ENCODE measurements at regions not wholly inside any gene's neighbourhood (a gene's known extent, or its start where the extent isn't known, plus 50 kb on each side); places are given as distances from the start of the nearest gene placed in this dataset.

GRCh38 chr6:90803956-90804355 is 217.1 kb upstream of the MAP3K7 start:
- TF ChIP-seq, protein P1, sequence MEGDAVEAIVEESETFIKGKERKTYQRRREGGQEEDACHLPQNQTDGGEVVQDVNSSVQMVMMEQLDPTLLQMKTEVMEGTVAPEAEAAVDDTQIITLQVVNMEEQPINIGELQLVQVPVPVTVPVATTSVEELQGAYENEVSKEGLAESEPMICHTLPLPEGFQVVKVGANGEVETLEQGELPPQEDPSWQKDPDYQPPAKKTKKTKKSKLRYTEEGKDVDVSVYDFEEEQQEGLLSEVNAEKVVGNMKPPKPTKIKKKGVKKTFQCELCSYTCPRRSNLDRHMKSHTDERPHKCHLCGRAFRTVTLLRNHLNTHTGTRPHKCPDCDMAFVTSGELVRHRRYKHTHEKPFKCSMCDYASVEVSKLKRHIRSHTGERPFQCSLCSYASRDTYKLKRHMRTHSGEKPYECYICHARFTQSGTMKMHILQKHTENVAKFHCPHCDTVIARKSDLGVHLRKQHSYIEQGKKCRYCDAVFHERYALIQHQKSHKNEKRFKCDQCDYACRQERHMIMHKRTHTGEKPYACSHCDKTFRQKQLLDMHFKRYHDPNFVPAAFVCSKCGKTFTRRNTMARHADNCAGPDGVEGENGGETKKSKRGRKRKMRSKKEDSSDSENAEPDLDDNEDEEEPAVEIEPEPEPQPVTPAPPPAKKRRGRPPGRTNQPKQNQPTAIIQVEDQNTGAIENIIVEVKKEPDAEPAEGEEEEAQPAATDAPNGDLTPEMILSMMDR (IDR thresholded peaks at IDR 0.05; ENCODE audit: extremely low read depth, missing control alignments), result no peak
- DNase-seq (ENCODE audit: low spot score), result no peak

DNA sequence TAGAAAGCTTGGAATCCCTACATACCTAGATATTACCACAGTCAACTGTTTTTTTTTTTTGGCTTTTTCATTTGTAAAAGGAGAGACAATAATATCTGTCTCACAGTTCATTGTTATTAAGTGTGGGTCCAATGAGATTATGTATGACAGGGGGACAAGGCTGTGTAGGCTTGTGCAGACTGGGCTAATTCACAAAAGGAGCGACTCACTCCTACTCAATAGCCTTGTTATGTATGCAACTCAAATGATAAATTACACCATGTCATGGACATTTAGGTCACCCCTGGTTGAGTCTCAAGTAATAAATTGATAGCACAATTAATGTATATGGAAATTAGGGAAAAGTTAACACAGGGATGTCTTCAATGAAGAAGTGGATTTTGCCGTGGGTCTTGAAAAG is 208.2 kb upstream of the MAP3K7 start:
- no peak for DNase-seq (ENCODE audit: low spot score)
- TF ChIP-seq, protein P1 (IDR thresholded peaks at IDR 0.05; ENCODE audit: extremely low read depth, missing control alignments), result no peak

- TF ChIP-seq, protein P1 (IDR thresholded peaks at IDR 0.05; ENCODE audit: extremely low read depth, missing control alignments), result no peak
- no peak for DNase-seq (ENCODE audit: low spot score)
These were observed 206.9 kb upstream of the MAP3K7 start for GRCh38 chr6:90793771-90794170.

DNA sequence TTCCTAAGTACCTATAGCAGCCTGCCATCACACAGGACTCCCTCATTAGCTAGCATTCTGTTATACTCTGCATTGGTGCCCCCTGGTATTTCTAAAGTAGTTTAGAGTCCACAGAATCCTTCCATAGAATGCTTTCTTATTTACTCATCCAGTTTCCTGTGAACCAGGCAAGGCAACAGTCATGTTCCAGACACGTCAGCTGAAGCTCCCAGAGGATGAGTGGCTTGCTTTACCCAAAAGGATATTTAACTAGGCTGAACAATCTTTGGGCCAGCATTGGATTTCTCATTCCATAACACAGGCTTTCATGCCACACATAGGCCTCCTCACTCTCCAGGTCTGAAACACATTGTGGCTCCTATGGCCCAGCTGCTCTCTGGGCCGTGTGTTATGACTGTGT is 203.8 kb upstream of the MAP3K7 start:
- DNase-seq (ENCODE audit: low spot score), result no peak
- TF ChIP-seq, protein P1 (IDR thresholded peaks at IDR 0.05; ENCODE audit: extremely low read depth, missing control alignments), result no peak

DNA sequence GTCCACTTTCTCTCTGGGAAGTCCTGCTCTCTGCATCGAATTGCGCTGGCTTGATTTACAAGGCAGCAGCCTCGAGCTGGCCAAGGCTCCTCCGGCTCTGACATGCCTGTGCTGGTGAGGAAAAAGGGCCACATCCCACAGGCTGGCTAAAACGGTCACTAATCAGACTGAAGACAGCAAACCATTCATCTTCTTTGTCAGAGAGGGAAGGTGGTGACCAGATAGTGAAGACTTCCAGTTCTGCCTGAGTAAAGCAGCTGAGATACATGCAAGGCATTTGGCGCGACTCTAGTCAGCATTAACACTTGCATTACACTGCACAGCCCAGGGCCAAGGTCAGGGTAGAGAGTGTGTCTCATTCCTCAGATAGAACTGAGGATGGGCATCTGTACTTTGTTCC is 203.2 kb upstream of the MAP3K7 start:
- no peak for DNase-seq (ENCODE audit: low spot score)
- TF ChIP-seq, protein P1 (IDR thresholded peaks at IDR 0.05; ENCODE audit: extremely low read depth, missing control alignments), result no peak

DNA sequence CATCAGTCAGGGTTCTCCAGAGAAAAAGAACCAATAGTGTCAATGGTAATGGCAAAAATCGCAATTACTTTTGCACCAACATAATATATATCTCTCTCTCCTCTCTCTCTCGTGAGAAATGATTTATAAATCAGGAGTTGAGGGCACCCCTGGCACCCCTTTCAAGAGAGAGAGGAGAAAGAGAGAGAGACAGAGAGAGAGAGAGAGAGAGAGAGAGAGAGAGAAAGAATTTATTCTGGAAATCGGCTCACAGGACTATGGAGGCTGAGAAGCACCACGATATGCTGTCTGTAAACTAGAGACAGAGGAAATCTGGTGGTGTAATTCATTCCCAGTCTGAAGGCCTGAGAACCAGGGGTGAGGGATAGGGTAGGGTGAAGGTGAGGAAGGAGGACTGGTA is 201.9 kb upstream of the MAP3K7 start:
- TF ChIP-seq, protein P1 (IDR thresholded peaks at IDR 0.05; ENCODE audit: extremely low read depth, missing control alignments), result no peak
- no peak for DNase-seq (ENCODE audit: low spot score)

DNA sequence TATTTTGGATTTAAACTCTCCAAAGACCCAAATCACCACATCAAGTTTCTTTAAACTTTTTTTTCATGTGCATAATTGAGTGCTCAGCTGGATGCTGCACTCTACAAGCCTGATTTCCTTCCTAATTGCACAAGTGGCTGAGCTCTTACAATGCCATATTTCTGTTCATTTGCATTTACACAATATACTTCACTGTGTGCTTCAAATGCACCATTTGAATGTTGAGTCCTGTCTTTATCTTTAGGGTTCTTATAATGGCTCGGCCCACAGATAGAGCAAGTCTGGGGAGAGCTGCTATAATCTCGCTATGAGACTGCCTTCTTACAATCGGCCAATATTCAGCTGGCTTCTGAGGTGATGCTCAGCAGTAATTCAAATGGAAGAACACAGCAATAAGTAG is 200.6 kb upstream of the MAP3K7 start:
- TF ChIP-seq, protein P1 (IDR thresholded peaks at IDR 0.05; ENCODE audit: extremely low read depth, missing control alignments), result no peak
- no peak for DNase-seq (ENCODE audit: low spot score)

Measured in GM20000 (cell line).